ENCODE measurements at regions not wholly inside any gene's neighbourhood (a gene's known extent, or its start where the extent isn't known, plus 50 kb on each side); places are given as distances from the start of the nearest gene placed in this dataset.

DNA sequence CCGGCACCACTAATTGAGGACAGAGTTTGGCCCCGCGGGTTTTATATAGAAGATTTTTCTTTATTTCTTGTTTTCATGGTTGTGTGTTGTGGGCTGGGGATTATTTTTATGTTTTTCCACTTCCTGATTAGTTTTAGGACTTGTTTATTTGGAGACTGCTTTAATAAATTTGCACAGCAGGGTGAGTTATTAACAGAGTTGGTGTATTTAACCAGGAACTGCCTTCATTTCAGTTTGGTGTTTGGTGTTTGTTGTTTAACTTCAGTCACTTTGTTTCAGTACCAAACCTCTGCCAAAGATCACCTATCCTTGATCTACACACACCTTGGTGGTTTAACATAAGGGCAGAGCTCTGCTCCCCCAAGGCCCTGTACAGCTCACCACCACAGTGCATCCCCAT is 103.5 kb upstream of the LMO4 start:
- Mint-ChIP-seq H3K27ac (no peak overlapping the region), H3K27me3 (peaks cover 3% of the 10 kb centered on the region), H3K4me1 (peaks cover 0 to 6% (median 3%) of the 10 kb centered on the region in 3 donors), H3K36me3 (peaks cover 2% of the 10 kb centered on the region), H3K9me3 (peaks cover 0 to 3% (median 1%) of the 10 kb centered on the region in 3 donors), H3K4me3 (no peak overlapping the region)

DNA sequence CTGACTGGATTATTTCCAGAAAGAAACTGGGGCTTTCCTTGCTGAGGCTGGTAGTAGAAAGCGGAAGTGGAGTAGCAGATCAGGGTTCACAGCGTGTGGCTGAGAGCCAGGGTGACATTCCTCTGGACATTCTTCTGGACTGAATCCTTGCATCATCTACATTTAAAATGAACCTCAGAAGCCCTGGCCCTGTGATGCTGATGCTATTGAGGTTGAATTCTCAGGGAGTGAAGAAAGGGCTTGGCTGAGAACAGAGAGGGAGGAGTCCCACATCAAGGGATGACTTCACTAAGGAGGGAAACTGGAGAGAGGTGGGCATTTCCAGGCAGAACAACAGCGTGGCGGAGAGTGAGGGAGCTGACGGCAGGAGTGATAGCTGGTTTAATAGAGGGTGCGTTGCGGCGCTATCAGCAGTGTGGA is 102.3 kb upstream of the LMO4 start:
- Mint-ChIP-seq H3K4me3 (no peak overlapping the region), H3K27ac (no peak overlapping the region), H3K9me3 (peaks cover 0 to 3% (median 1%) of the 10 kb centered on the region in 3 donors), H3K36me3 (peaks cover 2% of the 10 kb centered on the region), H3K27me3 (peaks cover 1% of the 10 kb centered on the region), H3K4me1 (peaks cover 0 to 6% (median 3%) of the 10 kb centered on the region in 3 donors)

DNA sequence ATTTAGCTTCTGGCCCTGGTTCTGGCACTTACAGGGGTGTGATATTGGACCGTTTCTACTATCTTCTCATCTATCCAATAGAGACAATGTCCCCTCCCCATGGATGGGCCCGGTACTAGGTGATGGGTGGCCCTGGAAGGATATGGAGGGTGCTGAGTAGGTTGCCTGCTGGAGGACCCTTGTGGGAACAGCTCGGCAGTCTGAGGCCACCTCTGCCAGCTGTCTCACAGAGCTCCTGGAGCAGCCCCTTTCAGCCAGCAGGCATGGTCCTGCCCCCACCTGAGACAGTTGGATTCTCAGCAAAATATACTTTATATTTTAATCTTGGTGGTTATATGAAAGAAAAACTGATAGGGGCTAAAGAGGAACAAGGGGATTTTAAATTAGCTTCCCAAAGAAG is 101.0 kb upstream of the LMO4 start:
- no peaks in the 10 kb centered on the region for H3K27me3 Mint-ChIP-seq
- peaks cover 0 to 6% (median 3%) of the 10 kb centered on the region in 3 donors for H3K4me1 Mint-ChIP-seq
- H3K4me3 Mint-ChIP-seq: no peak overlapping the region
- H3K9me3 Mint-ChIP-seq: peaks cover 0 to 3% (median 1%) of the 10 kb centered on the region in 3 donors
- H3K36me3 Mint-ChIP-seq: peaks cover 2% of the 10 kb centered on the region
- H3K27ac Mint-ChIP-seq: no peak overlapping the region

DNA sequence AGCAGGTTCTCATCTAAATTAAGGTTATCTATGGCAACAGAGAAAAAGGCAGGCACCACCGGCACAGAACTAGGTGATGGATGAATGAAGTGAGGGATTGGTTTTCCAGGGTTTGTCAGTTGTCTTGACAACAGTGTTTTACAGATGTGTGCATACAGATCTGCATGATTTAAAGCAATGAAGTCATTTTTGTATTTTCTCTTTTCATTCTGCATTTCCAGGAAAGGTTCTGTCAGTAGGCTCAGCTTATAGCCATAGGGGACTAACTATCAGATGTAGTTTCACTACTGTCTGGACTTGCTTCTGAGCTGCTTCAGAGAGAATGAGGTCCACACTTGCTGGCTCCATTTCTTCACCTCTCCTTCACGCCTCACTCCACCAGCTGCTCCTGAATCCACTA is 98.2 kb upstream of the LMO4 start:
- no peaks in the 10 kb centered on the region for H3K9me3 Mint-ChIP-seq
- no peak overlapping the region for H3K4me3 Mint-ChIP-seq
- H3K27me3 Mint-ChIP-seq: no peaks in the 10 kb centered on the region
- H3K4me1 Mint-ChIP-seq: peaks cover 0 to 6% (median 3%) of the 10 kb centered on the region in 3 donors
- H3K36me3 Mint-ChIP-seq: no peaks in the 10 kb centered on the region
- no peak overlapping the region for H3K27ac Mint-ChIP-seq

DNA sequence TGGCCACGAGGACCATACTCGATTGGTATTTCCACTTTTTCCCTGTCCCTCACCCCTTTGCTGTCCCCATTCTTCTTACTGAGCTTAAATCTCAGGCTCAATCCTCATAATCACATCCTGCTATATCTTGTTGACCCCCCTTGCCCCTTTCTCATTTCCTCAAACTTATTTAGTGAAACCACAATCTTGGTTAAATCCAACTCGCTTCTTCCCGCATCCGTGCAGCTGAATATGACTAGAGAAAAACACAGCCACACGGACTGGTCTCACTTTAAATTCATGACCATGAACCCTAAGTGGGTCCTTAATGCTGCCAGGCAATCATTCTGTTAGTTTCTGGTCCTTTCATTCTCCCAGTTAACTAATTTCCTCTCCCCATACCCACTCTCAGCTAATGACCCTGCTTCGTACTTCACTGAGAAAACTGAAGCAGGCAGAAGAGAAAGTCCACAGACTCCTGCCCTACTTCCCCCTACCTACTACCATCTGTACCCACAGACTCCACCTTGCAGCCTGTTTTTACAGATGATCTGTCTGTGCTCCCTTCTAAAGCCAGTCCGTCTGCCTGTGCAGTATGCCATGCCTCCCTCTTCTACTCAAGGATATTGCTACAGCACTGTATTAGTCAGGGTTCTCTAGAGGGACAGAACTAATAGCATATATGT is 96.8 kb upstream of the LMO4 start:
- H3K27ac Mint-ChIP-seq: no peak overlapping the region
- H3K4me3 Mint-ChIP-seq: no peak overlapping the region
- H3K4me1 Mint-ChIP-seq: peaks cover 0 to 1% (median 0%) of the 10 kb centered on the region in 3 donors
- H3K27me3 Mint-ChIP-seq: peaks cover 3% of the 10 kb centered on the region
- H3K9me3 Mint-ChIP-seq: no peaks in the 10 kb centered on the region
- H3K36me3 Mint-ChIP-seq: no peaks in the 10 kb centered on the region

DNA sequence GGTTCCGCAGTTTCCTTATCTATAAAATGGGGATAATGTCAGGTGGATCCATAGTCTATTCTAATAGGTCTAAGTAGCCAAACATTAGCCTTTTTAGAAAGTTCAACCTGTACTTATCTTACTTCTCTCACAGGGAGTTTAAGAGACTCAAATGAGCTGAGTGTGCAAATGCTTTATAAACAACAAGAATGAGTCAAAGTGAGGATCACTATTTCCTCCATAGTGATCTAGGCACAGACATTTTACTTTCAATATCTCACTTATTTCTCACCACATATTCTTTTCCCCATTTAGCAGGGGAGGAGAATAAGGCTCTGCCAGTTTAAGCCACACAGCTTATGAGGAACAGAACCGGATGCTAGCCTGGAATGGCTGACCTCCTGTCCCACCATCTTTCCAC is 92.1 kb upstream of the LMO4 start:
- peaks cover 6% of the 10 kb centered on the region for H3K27me3 Mint-ChIP-seq
- no peak overlapping the region for H3K27ac Mint-ChIP-seq
- H3K9me3 Mint-ChIP-seq: no peaks in the 10 kb centered on the region
- no peak overlapping the region for H3K4me3 Mint-ChIP-seq
- no peaks in the 10 kb centered on the region for H3K36me3 Mint-ChIP-seq
- H3K4me1 Mint-ChIP-seq: no peaks in the 10 kb centered on the region

DNA sequence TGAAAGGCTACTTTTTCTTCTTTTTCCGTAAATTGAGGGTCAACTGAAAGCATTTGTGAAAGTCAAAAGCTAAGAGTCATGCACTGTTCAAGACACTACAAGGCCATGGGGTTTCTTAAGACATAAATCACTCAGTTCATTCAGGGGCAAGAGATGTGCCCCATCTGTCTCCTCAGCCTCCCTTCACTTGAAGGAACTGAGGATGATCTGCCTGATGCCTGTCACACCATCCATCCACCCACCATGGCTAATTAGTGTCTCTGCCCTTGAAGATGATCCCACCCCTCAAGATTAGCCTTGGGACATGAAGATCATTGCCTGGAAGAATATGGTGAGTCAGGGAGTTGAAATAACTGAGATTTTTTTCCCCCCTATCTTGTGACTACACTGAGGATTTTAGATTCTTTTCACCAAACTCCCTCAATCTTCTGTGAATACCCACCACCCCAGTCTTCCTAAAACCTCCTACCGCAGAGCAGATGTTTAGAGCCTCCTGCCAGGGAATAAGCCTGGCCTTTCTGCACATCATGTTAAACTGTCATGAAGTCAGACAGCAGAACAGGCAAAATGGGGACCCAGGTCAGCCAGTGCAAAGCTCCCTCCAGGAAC is 88.6 kb upstream of the LMO4 start:
- no peaks in the 10 kb centered on the region for H3K9me3 Mint-ChIP-seq
- H3K4me1 Mint-ChIP-seq: no peaks in the 10 kb centered on the region
- no peak overlapping the region for H3K27ac Mint-ChIP-seq
- H3K4me3 Mint-ChIP-seq: no peak overlapping the region
- peaks cover 6% of the 10 kb centered on the region for H3K27me3 Mint-ChIP-seq
- no peaks in the 10 kb centered on the region for H3K36me3 Mint-ChIP-seq

DNA sequence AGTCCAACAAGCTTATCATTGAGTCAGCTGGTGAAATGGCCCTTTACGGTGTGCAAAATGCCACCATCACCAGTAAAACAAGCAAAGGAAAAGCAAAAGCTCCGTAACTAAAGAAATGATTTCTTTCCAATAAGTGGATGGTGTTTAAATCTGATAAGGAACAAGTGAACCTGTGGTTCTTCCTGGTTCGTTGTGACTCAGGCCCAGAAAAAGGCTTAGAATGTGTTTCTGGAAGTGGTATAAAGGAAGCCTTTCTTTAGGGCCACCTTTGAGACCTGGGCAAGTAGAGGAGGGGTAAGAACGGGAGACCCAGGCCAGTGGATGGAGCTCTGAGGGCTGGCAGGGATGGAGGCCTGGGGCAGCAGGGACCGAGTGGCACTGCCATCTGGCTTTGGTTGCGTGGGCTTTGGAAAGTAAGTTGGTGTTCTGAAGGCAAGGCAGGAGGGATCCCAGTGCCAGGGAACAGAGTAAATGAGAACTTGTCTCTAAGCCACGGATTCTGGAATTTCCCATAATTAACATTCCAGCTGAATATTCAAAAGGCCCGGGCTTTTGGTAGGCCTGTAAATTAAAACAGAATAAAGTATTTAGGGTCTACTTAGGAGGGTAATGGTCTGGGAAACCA is 87.9 kb upstream of the LMO4 start:
- peaks cover 6% of the 10 kb centered on the region for H3K27me3 Mint-ChIP-seq
- no peaks in the 10 kb centered on the region for H3K36me3 Mint-ChIP-seq
- H3K4me3 Mint-ChIP-seq: no peak overlapping the region
- no peaks in the 10 kb centered on the region for H3K9me3 Mint-ChIP-seq
- no peaks in the 10 kb centered on the region for H3K4me1 Mint-ChIP-seq
- H3K27ac Mint-ChIP-seq: no peak overlapping the region

DNA sequence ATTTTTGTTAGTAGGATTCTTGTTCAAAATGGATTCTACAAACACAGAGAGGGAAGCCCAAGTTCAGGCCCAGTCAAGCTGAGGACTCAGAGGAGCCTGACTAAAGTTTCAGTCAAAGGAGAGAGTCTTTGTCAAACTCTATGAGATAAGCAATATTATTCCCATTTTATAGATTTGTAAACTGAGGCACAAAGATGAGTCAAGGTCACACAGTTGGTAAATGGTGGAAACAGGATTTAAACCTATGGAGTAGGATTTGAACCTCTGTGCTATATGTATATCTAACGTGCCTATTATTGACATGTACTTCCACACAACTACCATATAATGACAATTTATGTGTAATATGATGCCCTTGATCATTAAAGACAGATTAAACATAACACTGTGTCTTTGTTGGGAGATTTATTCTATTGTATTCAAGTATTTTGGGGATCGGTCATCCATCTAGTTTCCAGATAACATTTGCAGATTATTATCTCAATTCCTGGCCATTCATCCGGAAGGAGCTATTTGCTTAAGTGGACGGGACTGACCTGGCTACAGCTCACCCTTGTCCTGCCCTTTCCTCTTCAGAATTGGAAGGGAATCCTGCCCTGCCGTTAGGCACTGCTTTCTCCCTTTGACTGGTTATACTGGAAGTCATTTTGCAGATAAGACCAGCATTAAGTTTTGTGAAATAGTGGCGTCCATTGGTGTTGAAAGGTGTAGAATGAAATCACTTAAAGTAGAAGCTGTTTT is 86.1 kb upstream of the LMO4 start:
- Mint-ChIP-seq H3K4me1 (no peaks in the 10 kb centered on the region), H3K27me3 (peaks cover 3% of the 10 kb centered on the region)

DNA sequence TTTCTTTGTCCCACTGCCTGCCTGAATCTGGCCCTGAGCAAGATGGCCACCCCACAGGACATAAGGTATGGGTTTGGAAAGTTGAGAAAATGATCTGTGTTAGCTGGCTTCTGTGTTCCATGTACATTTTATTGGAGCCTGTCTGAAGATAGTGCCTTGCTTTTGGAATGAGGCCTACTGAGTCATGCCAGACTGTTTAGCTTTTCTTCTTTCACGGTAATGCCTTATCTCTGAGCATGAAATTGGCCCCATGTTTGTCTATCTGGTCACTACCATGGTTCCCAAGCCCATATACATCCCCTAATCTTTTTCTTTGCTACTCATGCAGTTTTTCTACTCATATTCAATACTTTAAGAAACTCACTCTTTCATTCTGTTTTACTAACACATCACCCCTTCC is 85.1 kb upstream of the LMO4 start:
- no peak overlapping the region for H3K27ac Mint-ChIP-seq
- no peak overlapping the region for H3K4me3 Mint-ChIP-seq
- H3K36me3 Mint-ChIP-seq: no peaks in the 10 kb centered on the region
- H3K9me3 Mint-ChIP-seq: no peaks in the 10 kb centered on the region
- no peaks in the 10 kb centered on the region for H3K27me3 Mint-ChIP-seq
- no peaks in the 10 kb centered on the region for H3K4me1 Mint-ChIP-seq

More for the DNA sequence above, 86.1 kb upstream of the LMO4 start:
- Mint-ChIP-seq H3K4me3 (no peak overlapping the region), H3K36me3 (no peaks in the 10 kb centered on the region), H3K9me3 (no peaks in the 10 kb centered on the region), H3K27ac (no peak overlapping the region)

DNA sequence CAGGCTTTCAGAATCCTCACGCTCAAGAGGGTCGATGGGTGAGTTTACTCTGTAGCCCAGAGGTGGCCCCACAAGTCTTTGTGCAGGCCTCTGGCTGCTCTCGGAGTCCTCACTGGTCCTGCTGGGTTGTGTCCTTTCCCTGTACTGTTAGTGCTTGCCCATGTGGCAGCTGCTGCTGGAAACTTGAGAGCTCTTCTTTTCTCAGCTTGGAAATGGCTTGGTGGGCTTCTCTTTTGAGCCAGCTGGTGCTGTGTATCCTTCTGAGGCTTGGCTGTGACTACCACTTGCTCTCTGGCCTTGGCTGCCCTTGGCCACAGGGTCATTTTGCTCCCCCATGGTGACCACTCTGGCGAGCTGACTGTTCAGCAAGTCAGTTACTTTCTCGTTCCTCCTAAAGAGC is 82.2 kb upstream of the LMO4 start:
- no peak overlapping the region for H3K4me3 Mint-ChIP-seq
- H3K4me1 Mint-ChIP-seq: peaks cover 0 to 1% (median 0%) of the 10 kb centered on the region in 3 donors
- no peaks in the 10 kb centered on the region for H3K36me3 Mint-ChIP-seq
- no peaks in the 10 kb centered on the region for H3K9me3 Mint-ChIP-seq
- H3K27ac Mint-ChIP-seq: no peak overlapping the region
- peaks cover 4% of the 10 kb centered on the region for H3K27me3 Mint-ChIP-seq

DNA sequence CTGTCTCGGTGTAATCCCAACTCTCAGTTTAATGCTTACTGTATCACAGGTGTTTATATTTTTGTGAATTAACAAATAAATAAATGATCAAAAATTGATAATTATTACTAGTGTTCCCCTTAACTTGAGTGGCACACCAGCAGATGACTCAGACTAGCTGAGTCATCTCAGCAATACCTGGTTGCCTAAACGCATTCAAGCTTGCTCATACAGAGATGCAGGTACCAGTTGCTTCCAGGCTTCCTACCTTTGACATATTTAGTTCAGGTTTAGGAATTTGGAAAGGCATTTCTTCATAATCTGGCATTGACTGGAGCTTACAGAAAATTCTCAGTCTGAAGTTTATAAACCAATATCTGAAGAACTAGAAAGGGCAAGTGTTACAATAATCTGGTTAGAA is 78.9 kb upstream of the LMO4 start:
- Mint-ChIP-seq H3K9me3 (peaks cover 2 to 5% (median 3%) of the 10 kb centered on the region in 3 donors), H3K4me3 (no peak overlapping the region), H3K36me3 (no peaks in the 10 kb centered on the region), H3K27ac (no peak overlapping the region), H3K4me1 (peaks cover 0 to 1% (median 0%) of the 10 kb centered on the region in 3 donors), H3K27me3 (peaks cover 5% of the 10 kb centered on the region)

DNA sequence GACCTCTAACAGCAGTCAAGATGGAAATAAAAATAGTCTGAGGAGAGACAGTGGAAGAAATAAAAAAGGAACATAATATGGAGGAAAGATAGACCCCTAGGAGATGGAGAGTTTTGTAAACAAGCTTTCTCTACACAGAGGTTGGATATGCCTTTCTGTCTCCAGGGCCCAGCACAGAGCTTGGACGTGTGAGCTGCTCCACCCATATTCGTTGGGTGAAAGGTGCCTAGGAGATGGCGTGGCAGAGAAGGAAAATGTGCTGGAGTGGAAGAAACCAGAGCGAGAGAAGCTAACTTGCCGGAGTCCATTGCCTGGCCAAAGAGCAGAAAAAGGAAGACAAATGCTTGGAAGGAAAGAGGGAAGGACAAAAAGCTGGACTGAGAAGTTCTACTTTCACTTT is 78.3 kb upstream of the LMO4 start:
- no peak overlapping the region for H3K4me3 Mint-ChIP-seq
- H3K36me3 Mint-ChIP-seq: no peaks in the 10 kb centered on the region
- peaks cover 5% of the 10 kb centered on the region for H3K27me3 Mint-ChIP-seq
- H3K27ac Mint-ChIP-seq: no peak overlapping the region
- H3K4me1 Mint-ChIP-seq: peaks cover 0 to 1% (median 0%) of the 10 kb centered on the region in 3 donors
- peaks cover 2 to 5% (median 3%) of the 10 kb centered on the region in 3 donors for H3K9me3 Mint-ChIP-seq

DNA sequence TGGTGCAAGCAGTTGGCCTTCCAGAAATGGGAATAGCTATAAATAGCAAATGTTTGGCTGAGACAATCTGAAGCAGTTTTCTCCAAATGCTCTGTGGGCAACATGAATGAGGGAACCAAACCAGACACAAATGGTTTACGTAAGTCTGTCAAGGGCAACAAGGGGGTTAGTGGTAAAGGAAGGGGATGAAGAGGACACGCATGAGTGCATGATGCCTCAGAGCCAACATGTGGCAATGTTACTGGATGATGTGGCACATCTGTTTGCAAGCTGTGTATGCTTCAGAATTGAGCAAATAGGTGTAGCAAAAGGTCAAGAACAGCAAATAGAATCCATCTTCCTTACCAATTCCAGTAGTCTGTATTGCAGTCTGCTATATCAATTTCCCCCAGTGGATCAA is 76.3 kb upstream of the LMO4 start:
- H3K9me3 Mint-ChIP-seq: peaks cover 2 to 5% (median 3%) of the 10 kb centered on the region in 3 donors
- peaks cover 5% of the 10 kb centered on the region for H3K27me3 Mint-ChIP-seq
- H3K4me1 Mint-ChIP-seq: peaks cover 0 to 1% (median 0%) of the 10 kb centered on the region in 3 donors
- no peaks in the 10 kb centered on the region for H3K36me3 Mint-ChIP-seq
- H3K4me3 Mint-ChIP-seq: no peak overlapping the region
- no peak overlapping the region for H3K27ac Mint-ChIP-seq

DNA sequence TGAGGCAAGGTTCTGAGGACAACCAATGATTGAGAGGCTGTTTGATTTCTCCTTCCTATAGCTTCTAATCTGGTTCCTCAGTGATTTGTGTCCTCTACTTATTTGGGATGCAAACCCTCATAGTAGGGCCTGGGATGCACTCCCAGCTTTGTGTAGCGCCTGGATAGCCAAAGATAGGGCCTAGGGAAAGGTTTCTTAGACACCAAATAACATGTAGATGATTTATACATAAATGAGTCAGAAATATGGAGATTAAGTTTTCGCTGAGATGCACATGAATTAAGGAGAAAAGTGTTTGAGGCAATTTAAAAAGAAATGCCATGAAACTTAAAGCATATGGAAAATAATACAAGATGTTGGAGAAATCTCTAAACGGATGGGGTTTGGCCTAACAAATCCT is 66.0 kb upstream of the LMO4 start:
- Mint-ChIP-seq H3K27ac (no peak overlapping the region), H3K36me3 (no peaks in the 10 kb centered on the region), H3K4me1 (no peaks in the 10 kb centered on the region), H3K9me3 (peaks cover 0 to 1% (median 0%) of the 10 kb centered on the region in 3 donors), H3K27me3 (peaks cover 12% of the 10 kb centered on the region), H3K4me3 (no peak overlapping the region)
